Progenitor cell of endocrine pancreas (in vitro differentiated cells): ENCODE measurements at regions not wholly inside any gene's neighbourhood (a gene's known extent, or its start where the extent isn't known, plus 50 kb on each side); places are given as distances from the start of the nearest gene placed in this dataset.

Experiments used
- DNase-seq: peaks from one replicate; pipeline ENCODE4 v3.0.0; 2021; ENCODE audit warnings: low spot score; ENCODE audit not compliant: unreplicated experiment
- H3K27ac Mint-ChIP-seq: 2 replicates; pipeline ENCODE4 v1.8.0; 2021; ENCODE audit warnings: mild to moderate bottlenecking, moderate library complexity, mixed read lengths
- H3K27me3 Mint-ChIP-seq: 2 replicates; pipeline ENCODE4 v1.8.0; 2021; ENCODE audit warnings: mixed read lengths
- H3K36me3 Mint-ChIP-seq: 2 replicates; pipeline ENCODE4 v1.8.0; 2022; ENCODE audit warnings: mixed read lengths; ENCODE audit not compliant: insufficient read depth
- H3K4me1 Mint-ChIP-seq: 2 replicates; pipeline ENCODE4 v1.8.0; 2021; ENCODE audit warnings: low read depth, mixed read lengths
- H3K4me3 Mint-ChIP-seq: 2 replicates; pipeline ENCODE4 v1.8.0; 2021; ENCODE audit warnings: low read depth, mild to moderate bottlenecking, moderate library complexity, mixed read lengths
- H3K9me3 Mint-ChIP-seq: 2 replicates; pipeline ENCODE4 v1.8.0; 2021; ENCODE audit warnings: low read depth, mixed read lengths
- CTCF ChIP-seq: fragments of 200-600 bp; sonication (generic); IDR thresholded peaks from one replicate; pipeline ENCODE4 v1.5.0; 2021; ENCODE audit warnings: antibody characterized with exemption, mild to moderate bottlenecking; ENCODE audit not compliant: unreplicated experiment

- H3K4me3 Mint-ChIP-seq = no peak overlapping the region
- peaks cover 3% of the 10 kb centered on the region for H3K4me1 Mint-ChIP-seq
Observed at GRCh38 chr9:14417237-14417636, 103.3 kb upstream of the NFIB start.

GRCh38 chr9:14415947-14416346 lies 102.0 kb upstream of the NFIB start:
- H3K36me3 Mint-ChIP-seq = no peaks in the 10 kb centered on the region
- no peak overlapping the region for H3K27ac Mint-ChIP-seq
- no peaks in the 10 kb centered on the region for H3K27me3 Mint-ChIP-seq
- peaks cover 3% of the 10 kb centered on the region for H3K4me1 Mint-ChIP-seq
- DNase-seq = no peak
- no peak overlapping the region for H3K4me3 Mint-ChIP-seq
- no peak for TF ChIP-seq CTCF
- H3K9me3 Mint-ChIP-seq = no peaks in the 10 kb centered on the region

More at GRCh38 chr9:14417237-14417636, 103.3 kb upstream of the NFIB start:
- no peak overlapping the region for H3K27ac Mint-ChIP-seq
- TF ChIP-seq CTCF = no peak
- no peaks in the 10 kb centered on the region for H3K36me3 Mint-ChIP-seq
- no peaks in the 10 kb centered on the region for H3K9me3 Mint-ChIP-seq
- no peaks in the 10 kb centered on the region for H3K27me3 Mint-ChIP-seq
- DNase-seq = no peak

GRCh38 chr9:14413812-14414211 lies 99.9 kb upstream of the NFIB start:
- no peaks in the 10 kb centered on the region for H3K36me3 Mint-ChIP-seq

GRCh38 chr9:14412775-14413174 lies 98.8 kb upstream of the NFIB start:
- no peak overlapping the region for H3K27ac Mint-ChIP-seq
- no peaks in the 10 kb centered on the region for H3K27me3 Mint-ChIP-seq

More at GRCh38 chr9:14413812-14414211, 99.9 kb upstream of the NFIB start:
- peaks cover 3% of the 10 kb centered on the region for H3K4me1 Mint-ChIP-seq
- no peaks in the 10 kb centered on the region for H3K27me3 Mint-ChIP-seq
- H3K9me3 Mint-ChIP-seq = no peaks in the 10 kb centered on the region
- H3K27ac Mint-ChIP-seq = no peak overlapping the region
- H3K4me3 Mint-ChIP-seq = no peak overlapping the region
- no peak for TF ChIP-seq CTCF
- no peak for DNase-seq

GRCh38 chr9:14406463-14406862 lies 92.5 kb upstream of the NFIB start:
- H3K27me3 Mint-ChIP-seq = no peaks in the 10 kb centered on the region
- no peak for DNase-seq
- H3K9me3 Mint-ChIP-seq = peaks cover 3% of the 10 kb centered on the region
- no peak overlapping the region for H3K27ac Mint-ChIP-seq
- no peak for TF ChIP-seq CTCF
- no peaks in the 10 kb centered on the region for H3K36me3 Mint-ChIP-seq
- H3K4me3 Mint-ChIP-seq = no peak overlapping the region
- no peaks in the 10 kb centered on the region for H3K4me1 Mint-ChIP-seq

More at GRCh38 chr9:14412775-14413174, 98.8 kb upstream of the NFIB start:
- H3K4me3 Mint-ChIP-seq = no peak overlapping the region
- peaks cover 3% of the 10 kb centered on the region for H3K4me1 Mint-ChIP-seq
- H3K9me3 Mint-ChIP-seq = no peaks in the 10 kb centered on the region
- no peak for DNase-seq
- no peaks in the 10 kb centered on the region for H3K36me3 Mint-ChIP-seq
- no peak for TF ChIP-seq CTCF
